GM19468 (cell line): ENCODE measurements at regions not wholly inside any gene's neighbourhood (a gene's known extent, or its start where the extent isn't known, plus 50 kb on each side); places are given as distances from the start of the nearest gene placed in this dataset.

Experiments used
- ATAC-seq: cut with Tn5 transposase; IDR thresholded peaks from one replicate; pipeline ENCODE4 v1.9.1; 2021; ENCODE audit warnings: mild to moderate bottlenecking, moderate library complexity, moderate number of reproducible peaks; ENCODE audit not compliant: unreplicated experiment; ENCODE audit errors: extremely low read depth

- ATAC-seq = no peak
Observed at GRCh38 chr4:3830774-3831528, 64.8 kb downstream of the ADRA2C start.

DNA sequence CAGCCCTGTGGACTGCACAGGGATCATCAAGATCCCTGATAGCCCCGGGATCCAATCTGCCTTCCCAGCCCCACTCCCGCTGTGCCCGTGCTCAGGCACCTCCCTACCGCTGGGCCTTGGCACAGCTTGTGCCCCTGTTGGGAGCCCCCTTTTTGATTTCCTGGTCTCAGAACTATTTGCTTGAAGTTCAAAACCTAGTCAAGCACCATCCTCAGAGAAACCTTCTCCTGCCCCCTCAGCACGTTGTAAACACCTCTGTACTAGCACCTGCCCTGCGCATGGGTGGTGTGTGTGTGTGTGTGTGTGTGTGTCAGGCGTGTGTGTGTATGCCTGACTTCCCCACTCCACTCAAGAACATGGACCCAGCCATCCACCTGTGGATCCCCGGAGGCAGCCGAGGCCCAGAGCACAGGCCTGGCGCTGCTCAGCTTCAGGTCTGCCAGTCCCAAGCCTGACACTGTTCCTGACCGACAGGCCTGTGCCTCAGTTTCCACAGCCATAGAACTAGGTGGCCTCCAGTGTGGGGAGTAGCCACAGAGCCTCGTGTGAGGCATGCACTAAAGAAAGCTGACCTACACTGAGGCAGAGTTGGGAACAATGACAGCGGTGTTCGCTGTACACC lies 65.5 kb downstream of the ADRA2C start:
- ATAC-seq = no peak

DNA sequence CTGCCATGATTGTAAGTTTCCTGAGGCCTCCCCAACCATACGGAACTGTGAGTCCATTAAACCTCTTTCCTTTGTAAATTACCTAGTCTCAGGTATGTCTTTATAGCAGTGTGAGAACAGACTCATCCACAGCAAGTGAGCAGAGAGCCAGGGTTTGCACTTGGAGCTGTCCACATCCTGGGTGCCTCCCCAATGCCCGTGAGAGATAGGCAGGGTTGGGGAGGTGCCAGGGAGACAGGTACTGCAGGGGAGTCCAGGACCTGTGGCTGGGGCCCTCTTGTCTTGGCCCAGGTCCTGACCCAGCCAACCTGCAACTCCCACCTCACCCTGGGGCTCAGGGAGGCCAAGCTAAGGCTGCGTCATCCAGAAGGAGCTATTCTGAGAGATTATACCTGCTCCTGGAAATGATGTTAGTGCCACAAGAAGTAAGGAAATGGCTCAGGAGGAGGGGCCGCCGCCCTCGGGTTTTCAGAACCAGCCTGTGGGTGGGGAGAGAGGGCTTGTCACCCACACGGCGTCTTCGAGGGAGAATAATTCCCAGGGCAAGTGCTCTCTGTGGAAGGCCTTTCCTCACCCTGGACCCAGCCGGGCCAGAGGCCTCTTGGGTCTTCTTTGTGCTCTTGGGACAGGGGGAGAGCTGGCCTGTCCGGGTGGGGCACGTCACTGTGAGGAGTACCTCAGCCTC lies 66.5 kb downstream of the ADRA2C start:
- ATAC-seq = no peak

GRCh38 chr4:3833326-3833989 lies 67.3 kb downstream of the ADRA2C start:
- no peak for ATAC-seq

DNA sequence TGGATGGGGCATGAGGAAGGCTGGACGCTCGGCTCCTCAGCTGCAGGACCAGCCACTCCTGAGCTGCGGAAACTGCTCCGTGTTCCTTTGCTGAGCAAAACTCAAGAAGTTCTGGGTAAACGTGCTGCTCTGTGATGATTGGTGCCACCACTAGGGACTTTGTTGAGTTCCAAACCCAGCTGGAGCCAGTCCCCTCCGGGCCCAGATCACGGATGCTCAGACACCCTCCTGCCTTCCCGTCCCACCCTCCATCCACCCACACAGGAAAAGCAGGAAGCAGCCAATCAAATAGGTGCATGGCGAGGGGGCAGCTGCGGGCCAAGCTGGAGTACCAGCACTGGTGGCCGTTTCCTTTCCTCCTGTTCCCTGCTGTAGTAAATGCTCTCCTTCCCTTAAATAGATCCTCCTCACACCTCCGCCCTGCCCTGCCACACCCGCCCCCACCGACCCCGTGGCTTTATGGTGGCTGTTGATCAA lies 68.0 kb downstream of the ADRA2C start:
- no peak for ATAC-seq

- ATAC-seq = no peak
Observed at GRCh38 chr4:3834663-3835521, 68.7 kb downstream of the ADRA2C start.

DNA sequence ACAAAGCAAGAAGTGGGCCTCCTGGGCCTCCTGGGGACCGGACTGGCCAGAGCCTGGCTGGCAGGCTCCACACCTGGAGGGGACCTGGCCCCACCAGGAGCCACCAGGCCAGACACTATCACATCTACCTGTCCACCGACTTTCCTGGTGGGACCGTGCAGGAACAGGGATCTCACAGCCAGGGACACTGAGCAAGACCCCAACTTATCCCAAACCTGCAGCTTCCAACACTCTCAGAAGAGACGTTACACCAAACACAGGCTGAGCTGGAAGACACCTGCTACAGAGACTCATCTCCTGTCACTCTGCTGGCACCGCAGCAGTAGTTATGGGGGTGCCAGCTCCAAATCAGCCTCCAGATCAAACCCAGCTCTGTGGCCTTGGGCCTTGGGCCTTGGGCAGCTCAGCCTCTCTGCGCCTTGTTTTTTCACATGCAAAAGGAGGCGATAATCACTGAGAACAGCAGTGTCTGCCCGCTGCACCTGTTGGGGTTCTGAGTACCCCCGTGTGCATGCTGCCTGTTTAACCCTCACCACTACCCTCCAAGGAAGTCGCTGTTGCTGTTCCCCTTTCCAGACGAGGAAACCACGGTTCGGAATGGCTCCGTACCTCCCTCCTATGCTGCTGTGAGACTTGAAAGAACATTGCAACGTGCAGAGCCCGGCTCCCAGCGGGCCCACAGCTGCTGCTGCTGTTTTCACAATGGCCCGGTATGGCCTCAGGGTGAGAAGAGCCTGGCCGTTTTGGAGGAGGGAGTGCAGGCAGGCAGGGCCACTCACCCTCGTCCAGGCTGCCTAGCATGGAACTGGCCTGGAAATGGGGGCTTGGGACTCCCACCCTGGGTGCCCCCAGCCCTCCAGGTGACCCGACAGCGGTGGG lies 69.6 kb downstream of the ADRA2C start:
- no peak for ATAC-seq

- ATAC-seq = no peak
Observed at GRCh38 chr4:3836406-3836755, 70.2 kb downstream of the ADRA2C start.

DNA sequence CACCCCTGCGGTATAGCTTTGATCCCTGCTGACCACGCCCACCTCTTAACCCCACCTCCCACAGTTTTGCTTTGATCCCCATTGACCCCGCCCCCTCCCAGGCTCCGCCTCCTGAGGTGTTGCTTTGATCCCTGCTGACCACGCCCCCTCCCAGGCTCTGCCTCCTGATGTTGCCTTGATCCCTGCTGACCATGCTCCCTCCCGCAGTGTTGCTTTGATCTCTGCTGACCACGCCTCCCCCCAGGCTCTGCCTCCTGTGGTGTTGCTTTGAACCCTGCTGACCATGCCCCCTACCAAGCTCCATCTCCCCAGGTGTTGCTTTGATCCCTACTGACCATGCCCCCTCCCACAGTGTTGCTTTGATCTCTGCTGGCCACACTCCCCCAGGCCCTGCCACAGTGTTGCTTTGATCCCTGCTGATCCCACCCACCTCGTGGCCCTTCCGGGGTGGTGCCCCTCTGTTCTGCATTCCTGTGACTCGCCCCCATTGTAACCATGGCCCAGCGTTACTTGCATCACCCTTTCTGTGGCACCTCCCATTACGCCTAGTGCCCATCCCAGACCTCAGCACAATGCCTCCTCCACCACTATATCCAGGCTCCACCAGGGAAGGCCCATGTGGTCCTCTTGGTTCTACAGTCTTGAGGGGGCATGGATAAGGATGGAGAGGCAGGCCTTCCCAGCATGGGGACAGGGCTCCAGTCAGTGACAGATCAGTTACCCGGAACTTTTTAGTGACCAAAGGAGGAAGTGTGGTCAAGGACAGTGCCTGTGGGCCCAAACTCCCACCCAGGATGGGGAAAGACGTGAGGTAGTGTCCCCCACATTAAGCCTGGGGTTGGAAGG lies 70.8 kb downstream of the ADRA2C start:
- no peak for ATAC-seq

- ATAC-seq = no peak
Observed at GRCh38 chr4:3838437-3839380, 72.5 kb downstream of the ADRA2C start.

DNA sequence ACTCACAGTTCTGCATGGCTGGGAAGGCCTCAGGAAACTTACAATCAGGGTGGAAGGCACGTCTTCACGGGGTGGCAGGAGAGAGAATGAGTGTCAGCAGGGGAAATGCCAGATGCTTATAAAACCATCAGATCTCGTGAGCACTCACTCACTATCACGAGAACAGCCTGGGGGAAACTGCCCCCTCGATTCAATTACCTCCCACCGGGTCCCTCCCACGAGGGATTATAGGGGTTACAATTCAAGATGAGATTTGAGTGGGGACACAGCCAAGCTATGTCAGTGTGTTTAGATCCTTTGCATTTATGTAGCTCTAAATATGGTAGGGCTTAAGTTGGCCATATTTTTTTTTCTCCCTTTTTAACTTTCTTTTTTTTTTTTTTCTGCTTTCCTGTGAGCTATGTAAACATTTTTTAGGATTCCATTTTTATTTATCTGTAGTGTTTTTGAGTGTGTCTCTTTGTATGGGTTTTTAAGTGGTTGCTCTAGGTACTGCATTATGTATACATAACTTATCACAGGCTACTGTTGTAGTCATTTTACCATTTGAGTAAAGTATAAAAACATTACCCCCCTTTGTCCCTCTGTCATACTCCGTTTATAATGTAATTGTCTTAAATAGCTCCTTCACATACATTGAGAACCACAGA lies 79.0 kb downstream of the ADRA2C start:
- ATAC-seq = no peak

DNA sequence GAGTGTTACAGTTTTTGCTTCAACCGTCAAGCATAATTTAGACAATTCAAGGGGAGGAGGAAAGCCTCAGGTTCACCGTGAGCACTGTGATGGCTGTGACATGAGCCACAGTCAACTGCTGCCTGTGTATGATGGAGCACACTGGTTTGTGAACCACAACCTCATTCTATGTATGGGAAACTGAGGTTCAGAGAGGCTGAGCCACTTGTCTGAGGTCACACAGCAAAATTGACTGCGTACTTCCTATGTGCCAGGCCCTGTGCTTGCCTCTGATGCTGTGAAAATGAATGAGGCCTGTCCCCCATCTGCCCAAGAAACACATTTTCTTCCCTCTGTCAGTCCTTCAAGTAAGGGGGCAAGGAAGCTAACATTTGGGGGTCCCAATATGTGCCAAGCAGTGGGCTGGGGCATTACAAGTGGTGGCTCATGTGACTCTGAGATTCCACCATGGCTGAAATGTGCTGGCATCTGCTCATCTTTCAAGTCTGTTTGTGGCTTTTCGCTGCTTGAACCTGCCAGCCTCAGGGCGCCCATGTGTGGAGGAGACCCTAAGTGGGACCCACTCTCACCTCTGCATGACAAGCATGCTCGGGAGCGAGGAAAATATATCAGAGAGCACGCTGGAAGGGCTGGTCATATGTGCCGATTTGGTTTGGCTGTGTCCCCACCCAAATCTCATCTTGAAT lies 79.7 kb downstream of the ADRA2C start:
- ATAC-seq = no peak

DNA sequence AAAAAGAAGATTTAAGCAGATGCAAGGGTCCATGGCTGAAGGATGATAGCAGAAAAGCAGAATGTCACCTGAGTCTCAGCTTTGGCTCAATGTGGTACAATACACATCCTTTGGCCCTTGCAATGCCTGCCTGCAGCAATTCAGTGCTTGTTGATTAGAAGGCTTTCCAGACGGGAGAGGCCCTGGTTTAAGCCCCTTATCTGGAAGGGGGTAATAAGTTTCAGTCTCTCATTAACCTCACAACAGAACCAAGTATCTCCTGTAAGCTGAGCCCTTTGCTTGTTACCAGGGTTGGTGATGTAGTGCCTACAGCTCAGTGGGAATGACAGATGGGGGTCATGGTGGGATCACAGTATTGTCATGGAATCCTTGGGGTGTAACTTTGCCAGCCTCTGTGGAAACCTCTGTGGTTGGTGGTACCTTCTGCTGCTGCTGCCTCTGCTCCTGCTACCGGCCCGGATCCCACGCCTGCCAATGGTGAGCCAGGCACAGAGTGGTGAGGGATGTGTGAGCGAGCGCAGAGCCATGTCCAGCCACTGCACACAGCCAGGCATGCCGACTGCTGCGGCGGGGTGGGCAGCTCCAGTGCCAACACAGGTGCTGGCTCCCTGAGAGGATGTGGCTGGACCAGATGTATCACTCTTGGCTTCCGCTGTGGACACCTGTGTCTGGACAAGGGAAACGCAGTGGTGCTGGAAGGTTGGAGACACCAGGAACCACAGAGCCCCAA lies 81.2 kb downstream of the ADRA2C start:
- ATAC-seq = no peak

DNA sequence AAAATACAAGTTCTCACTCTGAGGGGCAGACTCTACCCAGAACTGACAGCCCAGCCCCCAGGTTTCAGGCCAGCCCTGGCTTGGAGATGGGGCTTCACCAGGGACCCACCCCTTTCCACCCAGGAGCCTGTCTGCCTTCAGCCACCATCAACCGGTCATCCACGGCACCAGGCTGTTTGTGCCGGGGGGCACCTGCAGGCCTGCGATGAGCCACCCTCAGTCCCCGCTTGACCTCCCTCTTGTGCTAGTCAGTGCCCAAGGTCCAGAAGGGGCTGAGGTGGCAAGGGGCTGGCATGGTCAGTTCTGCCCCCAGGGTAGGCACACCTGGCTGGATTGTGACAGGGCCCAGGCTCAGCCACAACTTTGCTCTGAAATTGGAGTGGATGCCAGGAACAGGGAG lies 82.1 kb downstream of the ADRA2C start:
- ATAC-seq = no peak

DNA sequence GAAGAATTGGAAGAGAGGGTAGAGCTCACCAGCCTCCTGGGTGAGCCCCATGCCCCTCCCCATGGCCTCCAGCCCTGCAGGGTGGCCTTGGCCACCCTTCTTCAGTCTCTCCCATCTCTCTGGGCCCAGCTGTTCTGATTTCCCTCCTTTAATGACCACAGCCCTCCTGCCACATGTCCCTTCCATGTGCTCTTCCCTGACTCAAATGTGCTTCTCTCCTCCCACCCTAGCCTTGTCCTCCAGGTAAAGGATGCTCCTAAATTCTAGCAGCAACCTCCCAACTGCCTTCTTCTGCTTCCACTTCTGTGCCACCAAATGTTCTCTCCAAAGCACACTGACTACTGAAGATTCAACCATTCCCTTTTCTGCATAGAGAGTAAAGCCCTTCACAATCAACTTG lies 83.0 kb downstream of the ADRA2C start:
- ATAC-seq = no peak
